ENCODE measurements at regions not wholly inside any gene's neighbourhood (a gene's known extent, or its start where the extent isn't known, plus 50 kb on each side); places are given as distances from the start of the nearest gene placed in this dataset.

DNA sequence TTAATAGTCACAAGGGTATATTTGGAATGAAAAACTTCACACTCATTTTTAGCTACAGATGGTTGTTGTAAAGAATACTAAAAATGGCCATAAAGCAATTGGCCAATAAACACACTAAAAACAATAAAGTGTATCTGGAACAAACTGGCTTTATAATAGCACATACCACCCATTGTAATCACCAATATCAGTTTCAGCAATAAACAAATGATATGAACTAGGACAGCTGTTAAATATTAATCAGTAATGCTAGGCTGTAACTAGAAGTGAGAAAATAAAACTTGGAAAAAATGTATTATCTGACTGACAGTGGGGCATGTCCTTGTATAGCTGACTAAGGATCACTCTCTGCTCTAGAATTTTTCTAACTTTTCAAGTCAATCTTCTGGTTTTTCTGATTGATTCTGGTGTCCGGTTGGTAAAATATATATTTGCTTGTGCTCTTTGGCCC lies 312.5 kb downstream of the RND3 start:
- H3K27ac ChIP-seq = no peak overlapping the region
- no peaks in the 10 kb centered on the region for H3K27me3 ChIP-seq (replicated peaks in 1 of 7)
- no peaks in the 10 kb centered on the region for H3K36me3 ChIP-seq
- 59 to 92% (median 90%) methylated on average over 1 of the region's 1 CpG for WGBS, 5 donors
- no peaks in the 10 kb centered on the region for H3K4me1 ChIP-seq
- TF ChIP-seq POLR2A (IDR thresholded peaks at IDR 0.05) (no peak), POLR2AphosphoS5 (IDR thresholded peaks at IDR 0.05) (no peak)
- TF ChIP-seq, protein P1, sequence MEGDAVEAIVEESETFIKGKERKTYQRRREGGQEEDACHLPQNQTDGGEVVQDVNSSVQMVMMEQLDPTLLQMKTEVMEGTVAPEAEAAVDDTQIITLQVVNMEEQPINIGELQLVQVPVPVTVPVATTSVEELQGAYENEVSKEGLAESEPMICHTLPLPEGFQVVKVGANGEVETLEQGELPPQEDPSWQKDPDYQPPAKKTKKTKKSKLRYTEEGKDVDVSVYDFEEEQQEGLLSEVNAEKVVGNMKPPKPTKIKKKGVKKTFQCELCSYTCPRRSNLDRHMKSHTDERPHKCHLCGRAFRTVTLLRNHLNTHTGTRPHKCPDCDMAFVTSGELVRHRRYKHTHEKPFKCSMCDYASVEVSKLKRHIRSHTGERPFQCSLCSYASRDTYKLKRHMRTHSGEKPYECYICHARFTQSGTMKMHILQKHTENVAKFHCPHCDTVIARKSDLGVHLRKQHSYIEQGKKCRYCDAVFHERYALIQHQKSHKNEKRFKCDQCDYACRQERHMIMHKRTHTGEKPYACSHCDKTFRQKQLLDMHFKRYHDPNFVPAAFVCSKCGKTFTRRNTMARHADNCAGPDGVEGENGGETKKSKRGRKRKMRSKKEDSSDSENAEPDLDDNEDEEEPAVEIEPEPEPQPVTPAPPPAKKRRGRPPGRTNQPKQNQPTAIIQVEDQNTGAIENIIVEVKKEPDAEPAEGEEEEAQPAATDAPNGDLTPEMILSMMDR (IDR thresholded peaks at IDR 0.05 in 8 of 11, conservative IDR thresholded peaks at IDR 0.05 in 3 of 11) = no peak
- no peak overlapping the region for H3K4me3 ChIP-seq
- intact Hi-C loops (cut with DNase I; ENCODE audit: low total_unique reads) = no loop called here
- no peak for DNase-seq
- H3K9me3 ChIP-seq = peaks cover 0 to 16% (median 5%) of the 10 kb centered on the region in 8 donors

DNA sequence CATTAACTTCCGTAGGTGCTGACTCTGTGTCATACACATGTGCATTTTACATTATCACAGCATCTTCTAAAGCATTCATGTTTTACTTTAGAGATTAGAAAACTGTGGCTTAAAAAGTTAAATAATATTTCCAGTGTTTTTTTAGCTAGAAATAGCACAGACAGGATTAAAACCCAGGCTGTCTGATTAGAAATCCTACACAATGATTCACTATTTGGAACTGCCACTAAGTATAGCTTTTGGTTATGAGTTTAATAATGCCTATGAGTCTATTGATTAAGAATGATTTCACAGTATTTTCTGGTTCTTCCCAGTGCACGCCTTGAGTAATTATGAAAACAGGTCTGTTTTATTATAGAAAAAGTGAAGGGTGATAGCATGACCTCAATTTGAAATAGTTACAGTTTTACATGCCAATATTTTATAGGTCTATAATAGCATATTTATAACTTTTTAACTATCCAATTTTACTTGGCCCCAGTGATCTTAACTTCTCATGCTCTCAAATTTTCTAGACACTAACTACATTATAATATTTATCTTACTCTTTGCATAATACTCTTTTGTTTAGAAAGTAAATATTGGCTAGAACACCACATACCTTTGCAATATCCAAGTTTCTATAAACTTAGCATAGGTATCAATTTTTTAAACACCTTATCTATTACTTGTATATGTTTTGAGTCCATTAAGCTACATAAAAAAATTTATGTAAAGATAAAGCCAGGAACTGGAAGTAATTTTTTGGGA lies 313.2 kb downstream of the RND3 start:
- Histone ChIP-seq H3K4me1 (no peaks in the 10 kb centered on the region), H3K27me3 (replicated peaks in 1 of 7) (no peaks in the 10 kb centered on the region), H3K9me3 (peaks cover 0 to 16% (median 5%) of the 10 kb centered on the region in 8 donors), H3K4me3 (no peak overlapping the region), H3K27ac (no peak overlapping the region), H3K36me3 (no peaks in the 10 kb centered on the region)
- 81 to 94% (median 91%) methylated on average over 2 of the region's 2 CpGs for WGBS, 5 donors
- DNase-seq = no peak
- intact Hi-C loops (cut with DNase I; ENCODE audit: low total_unique reads) = no loop called here
- TF ChIP-seq POLR2AphosphoS5 (IDR thresholded peaks at IDR 0.05) (no peak), POLR2A (IDR thresholded peaks at IDR 0.05) (no peak)
- TF ChIP-seq, protein P1 (IDR thresholded peaks at IDR 0.05 in 8 of 11, conservative IDR thresholded peaks at IDR 0.05 in 3 of 11) = no peak

GRCh38 chr2:150171065-150171548 lies 316.4 kb downstream of the RND3 start:
- Histone ChIP-seq H3K27me3 (replicated peaks in 1 of 7) (no peaks in the 10 kb centered on the region), H3K4me1 (no peaks in the 10 kb centered on the region), H3K27ac (no peak overlapping the region), H3K36me3 (no peaks in the 10 kb centered on the region), H3K9me3 (peaks cover 0 to 16% (median 5%) of the 10 kb centered on the region in 8 donors), H3K4me3 (no peak overlapping the region)
- 95 to 98% (median 97%) methylated on average over 8 to 43 of the region's 43 CpGs for WGBS, 5 donors
- DNase-seq = peak; percentile 70
- intact Hi-C loops (cut with DNase I; ENCODE audit: low total_unique reads) = no loop called here
- TF ChIP-seq POLR2AphosphoS5 (IDR thresholded peaks at IDR 0.05) (no peak), POLR2A (IDR thresholded peaks at IDR 0.05) (no peak)
- TF ChIP-seq, protein P1 (IDR thresholded peaks at IDR 0.05 in 8 of 11, conservative IDR thresholded peaks at IDR 0.05 in 3 of 11) = no peak

GRCh38 chr2:150169237-150169629 lies 318.2 kb downstream of the RND3 start:
- H3K27ac ChIP-seq = no peak overlapping the region
- H3K4me1 ChIP-seq = no peaks in the 10 kb centered on the region
- TF ChIP-seq, protein P1 (IDR thresholded peaks at IDR 0.05 in 8 of 11, conservative IDR thresholded peaks at IDR 0.05 in 3 of 11) = no peak
- TF ChIP-seq POLR2AphosphoS5 (IDR thresholded peaks at IDR 0.05) (no peak), POLR2A (IDR thresholded peaks at IDR 0.05) (no peak)
- peaks cover 0 to 16% (median 5%) of the 10 kb centered on the region in 8 donors for H3K9me3 ChIP-seq
- H3K27me3 ChIP-seq (replicated peaks in 1 of 7) = no peaks in the 10 kb centered on the region
- no peak overlapping the region for H3K4me3 ChIP-seq
- intact Hi-C loops (cut with DNase I; ENCODE audit: low total_unique reads) = no loop called here
- DNase-seq = no peak
- no peaks in the 10 kb centered on the region for H3K36me3 ChIP-seq

Measured in spleen (tissue), 11 donors.